ENCODE measurements at regions not wholly inside any gene's neighbourhood (a gene's known extent, or its start where the extent isn't known, plus 50 kb on each side); places are given as distances from the start of the nearest gene placed in this dataset.

DNA sequence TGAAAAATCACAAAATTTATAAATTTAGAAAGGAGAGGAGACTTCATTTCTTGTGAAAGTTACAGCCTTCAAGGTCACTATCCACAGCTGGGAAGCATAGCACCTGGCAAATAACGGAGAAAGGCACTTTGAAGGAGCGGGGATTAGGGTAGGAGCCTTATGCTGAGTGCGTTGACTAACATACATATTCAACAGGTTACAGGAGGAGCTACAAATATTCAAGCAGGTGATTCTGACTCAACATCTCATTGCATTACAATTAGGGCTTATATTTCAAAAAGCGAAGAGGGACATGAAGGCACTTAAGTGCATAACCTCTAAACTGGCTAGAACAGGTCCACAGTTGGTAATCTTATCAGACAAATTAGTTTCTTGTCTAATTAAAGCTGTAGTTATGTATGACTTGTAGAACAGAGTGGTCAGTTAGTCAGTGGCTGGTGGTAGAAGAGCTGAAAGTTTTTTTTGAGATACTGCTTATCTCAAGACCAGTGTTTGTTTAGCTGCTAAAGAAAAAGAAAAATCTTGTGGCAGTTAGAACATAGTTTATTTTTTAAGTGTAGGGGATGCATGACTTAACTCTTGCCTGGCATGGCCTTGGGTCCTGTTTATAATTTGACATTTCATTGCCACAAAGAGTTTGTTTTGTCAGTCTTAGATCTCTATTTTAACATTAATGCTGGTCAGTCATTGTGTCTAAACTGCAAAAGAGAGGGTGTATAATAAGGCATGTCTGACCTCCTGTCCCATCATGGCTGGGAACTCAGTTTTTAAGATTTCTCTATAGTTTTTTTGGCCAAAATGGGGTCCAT lies 311.5 kb downstream of the DUSP10 start:
- Histone ChIP-seq H3F3A (ENCODE audit: insufficient read depth) (peaks cover 4% of the 10 kb centered on the region; the same call in 1 of the 2 replicates), H3K4me2 (ENCODE audit: unreplicated experiment) (no peak overlapping the region), H3K36me3 (ENCODE audit: low read depth) (no peaks in the 10 kb centered on the region), H2AFZ (no peak overlapping the region), H3K4me3 (no peak overlapping the region), H3K4me1 (ENCODE audit: insufficient read depth) (no peaks in the 10 kb centered on the region), H3K27me3 (replicated peaks; ENCODE audit: insufficient read depth) (no peaks in the 10 kb centered on the region), H4K20me1 (ENCODE audit: insufficient read depth) (no peaks in the 10 kb centered on the region), H3K79me2 (ENCODE audit: insufficient read depth) (no peaks in the 10 kb centered on the region), H3K9ac (no peak overlapping the region), H3K9me2 (ENCODE audit: insufficient read depth) (no peaks in the 10 kb centered on the region), H3K9me3 (ENCODE audit: low read depth) (no peaks in the 10 kb centered on the region), H3K27ac (no peak overlapping the region)
- TF ChIP-seq EZH2 (IDR thresholded peaks at IDR 0.05; ENCODE audit: insufficient read depth, poor library complexity, severe bottlenecking), result no peak
- no peak for TF ChIP-seq EZH2phosphoT487 (IDR thresholded peaks at IDR 0.05; ENCODE audit: insufficient read depth, low read depth)
- 96 to 97% methylated on average over 4 of the region's 4 CpGs for WGBS, 2 experiments (ENCODE audit: low coverage in 1 of 2, low lambda C conversion rate in 2 of 2, missing lambda C conversion rate in 2 of 2)
- DNase-seq, result no peak
- in situ Hi-C loops (cut with MboI), result loop anchor here (5.0 to 10.0 kb wide), 2 partner anchors 168 to 556 kb away; partner anchors contain the start of gene HLX

DNA sequence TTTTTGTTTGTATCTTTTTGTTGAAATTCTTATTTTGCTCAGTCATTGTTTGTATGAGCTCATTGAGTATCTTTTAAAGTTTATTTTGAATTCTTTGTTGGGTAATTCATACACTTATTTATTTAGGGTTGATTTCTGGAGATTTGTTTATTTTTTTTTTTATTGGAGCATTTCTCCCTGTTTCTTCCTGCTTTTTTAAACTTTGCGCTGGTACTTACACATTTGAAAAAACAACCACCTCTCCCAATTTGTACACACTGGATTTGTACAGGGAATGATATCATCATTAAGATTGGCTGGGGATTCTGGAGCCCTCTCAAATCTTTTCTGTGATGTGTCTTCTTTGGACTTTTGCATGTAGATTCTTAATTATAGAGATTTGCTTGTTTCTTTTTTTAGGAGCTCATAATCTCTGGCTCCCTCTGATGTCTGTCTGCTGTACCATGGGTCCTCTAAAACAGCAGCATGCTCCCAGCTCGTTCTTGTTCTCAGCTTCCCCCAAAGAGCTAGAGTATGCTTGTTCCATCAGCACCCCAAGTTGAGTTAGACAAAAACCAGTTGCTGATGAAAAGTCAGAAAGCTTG lies 310.7 kb downstream of the DUSP10 start:
- H2AFZ ChIP-seq, result no peak overlapping the region
- in situ Hi-C loops (cut with MboI), result loop anchor here (5.0 to 10.0 kb wide), 2 partner anchors 169 to 556 kb away; partner anchors contain the start of gene HLX

DNA sequence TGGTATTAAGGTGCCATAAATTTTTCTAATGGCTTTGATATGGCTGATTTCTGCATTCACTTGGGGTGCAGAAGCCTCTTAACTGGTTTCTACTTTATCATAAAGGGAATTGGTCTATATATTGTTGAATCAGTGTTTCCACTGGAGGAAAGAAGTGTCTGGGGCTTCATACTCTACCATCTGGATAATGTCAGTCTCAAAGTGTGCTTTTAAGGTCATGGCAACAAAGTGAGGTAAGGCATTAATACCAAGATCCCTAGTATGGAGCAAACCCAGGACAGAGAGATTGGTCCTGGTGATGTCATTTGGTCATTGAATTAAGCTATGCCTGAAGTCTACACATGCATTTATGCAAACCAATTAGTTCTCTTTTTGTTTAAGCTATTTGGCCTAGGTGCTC lies 309.9 kb downstream of the DUSP10 start:
- Histone ChIP-seq H3K4me1 (ENCODE audit: insufficient read depth) (peaks cover 2% of the 10 kb centered on the region; the same call in 1 of the 2 replicates), H3K9me3 (ENCODE audit: low read depth) (no peaks in the 10 kb centered on the region), H3K79me2 (ENCODE audit: insufficient read depth) (no peaks in the 10 kb centered on the region), H3K27ac (no peak overlapping the region), H3K36me3 (ENCODE audit: low read depth) (no peaks in the 10 kb centered on the region), H3K9ac (no peak overlapping the region), H3K4me3 (no peak overlapping the region), H4K20me1 (ENCODE audit: insufficient read depth) (no peaks in the 10 kb centered on the region), H3F3A (ENCODE audit: insufficient read depth) (peaks cover 4% of the 10 kb centered on the region; the same call in 1 of the 2 replicates), H3K9me2 (ENCODE audit: insufficient read depth) (no peaks in the 10 kb centered on the region), H3K4me2 (ENCODE audit: unreplicated experiment) (no peak overlapping the region), H2AFZ (no peak overlapping the region), H3K27me3 (replicated peaks; ENCODE audit: insufficient read depth) (no peaks in the 10 kb centered on the region)
- DNase-seq, result no peak
- no peak for TF ChIP-seq EZH2 (IDR thresholded peaks at IDR 0.05; ENCODE audit: insufficient read depth, poor library complexity, severe bottlenecking)
- no peak for TF ChIP-seq EZH2phosphoT487 (IDR thresholded peaks at IDR 0.05; ENCODE audit: insufficient read depth, low read depth)
- in situ Hi-C loops (cut with MboI), result loop anchor here (5.0 to 10.0 kb wide), 2 partner anchors 170 to 557 kb away; partner anchors contain the start of gene HLX

More for the DNA sequence above, 310.7 kb downstream of the DUSP10 start:
- no peak for TF ChIP-seq EZH2 (IDR thresholded peaks at IDR 0.05; ENCODE audit: insufficient read depth, poor library complexity, severe bottlenecking)
- no peak for TF ChIP-seq EZH2phosphoT487 (IDR thresholded peaks at IDR 0.05; ENCODE audit: insufficient read depth, low read depth)
- Histone ChIP-seq H3K36me3 (ENCODE audit: low read depth) (no peaks in the 10 kb centered on the region), H3K4me2 (ENCODE audit: unreplicated experiment) (no peak overlapping the region), H4K20me1 (ENCODE audit: insufficient read depth) (no peaks in the 10 kb centered on the region), H3K27me3 (replicated peaks; ENCODE audit: insufficient read depth) (no peaks in the 10 kb centered on the region), H3K9me2 (ENCODE audit: insufficient read depth) (no peaks in the 10 kb centered on the region), H3K79me2 (ENCODE audit: insufficient read depth) (no peaks in the 10 kb centered on the region), H3F3A (ENCODE audit: insufficient read depth) (peaks cover 4% of the 10 kb centered on the region; the same call in 1 of the 2 replicates), H3K9ac (no peak overlapping the region), H3K4me1 (ENCODE audit: insufficient read depth) (peaks cover 2% of the 10 kb centered on the region; the same call in 1 of the 2 replicates), H3K27ac (no peak overlapping the region), H3K4me3 (no peak overlapping the region), H3K9me3 (ENCODE audit: low read depth) (no peaks in the 10 kb centered on the region)
- peak; percentile 45 for DNase-seq
- 69 to 78% methylated on average over 2 of the region's 2 CpGs for WGBS, 2 experiments (ENCODE audit: low coverage in 1 of 2, low lambda C conversion rate in 2 of 2, missing lambda C conversion rate in 2 of 2)

DNA sequence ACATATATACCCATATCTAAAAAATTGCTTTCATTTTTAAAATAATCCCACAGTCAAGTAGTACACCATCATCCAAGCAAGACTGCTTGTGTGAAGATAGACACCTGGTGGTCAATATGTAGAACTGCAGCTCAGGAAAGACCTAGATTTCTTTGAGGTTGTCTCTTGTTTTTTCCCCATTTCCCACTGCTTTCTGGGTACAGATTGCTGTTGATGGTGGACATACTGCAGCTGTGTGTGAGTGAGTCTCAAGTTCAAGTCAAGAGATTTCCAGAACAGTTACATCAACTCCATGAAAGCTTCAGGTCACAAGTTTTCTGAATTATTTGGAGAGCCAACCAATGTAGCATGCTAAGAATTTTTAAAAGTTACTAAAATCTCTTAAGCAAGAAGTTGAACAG lies 306.4 kb downstream of the DUSP10 start:
- no peaks in the 10 kb centered on the region for H3K79me2 ChIP-seq (ENCODE audit: insufficient read depth)
- in situ Hi-C loops (cut with MboI), result loop anchor here (10.0 kb wide), 1 partner anchor 561 kb away; the partner anchor contains the start of gene HLX
- no peaks in the 10 kb centered on the region for H4K20me1 ChIP-seq (ENCODE audit: insufficient read depth)
- no peaks in the 10 kb centered on the region for H3K9me3 ChIP-seq (ENCODE audit: low read depth)
- H3K9ac ChIP-seq, result 0 out of 2 replicates have a peak overlapping the region, but pooled peaks have one; percentile 6
- H3K36me3 ChIP-seq (ENCODE audit: low read depth), result no peaks in the 10 kb centered on the region
- no peak overlapping the region for H3K4me2 ChIP-seq (ENCODE audit: unreplicated experiment)
- H2AFZ ChIP-seq, result no peak overlapping the region
- peak; percentile 78 for DNase-seq
- peaks cover 29% of the 10 kb centered on the region for H3K4me1 ChIP-seq (ENCODE audit: insufficient read depth)
- no peak overlapping the region for H3K27ac ChIP-seq
- no peak overlapping the region for H3K4me3 ChIP-seq
- H3F3A ChIP-seq (ENCODE audit: insufficient read depth), result peaks cover 21% of the 10 kb centered on the region
- no peaks in the 10 kb centered on the region for H3K27me3 ChIP-seq (replicated peaks; ENCODE audit: insufficient read depth)
- H3K9me2 ChIP-seq (ENCODE audit: insufficient read depth), result no peaks in the 10 kb centered on the region
- TF ChIP-seq EZH2phosphoT487 (IDR thresholded peaks at IDR 0.05; ENCODE audit: insufficient read depth, low read depth) (no peak), EZH2 (IDR thresholded peaks at IDR 0.05; ENCODE audit: insufficient read depth, poor library complexity, severe bottlenecking) (no peak)
